ENCODE measurements at regions not wholly inside any gene's neighbourhood (a gene's known extent, or its start where the extent isn't known, plus 50 kb on each side); places are given as distances from the start of the nearest gene placed in this dataset.

DNA sequence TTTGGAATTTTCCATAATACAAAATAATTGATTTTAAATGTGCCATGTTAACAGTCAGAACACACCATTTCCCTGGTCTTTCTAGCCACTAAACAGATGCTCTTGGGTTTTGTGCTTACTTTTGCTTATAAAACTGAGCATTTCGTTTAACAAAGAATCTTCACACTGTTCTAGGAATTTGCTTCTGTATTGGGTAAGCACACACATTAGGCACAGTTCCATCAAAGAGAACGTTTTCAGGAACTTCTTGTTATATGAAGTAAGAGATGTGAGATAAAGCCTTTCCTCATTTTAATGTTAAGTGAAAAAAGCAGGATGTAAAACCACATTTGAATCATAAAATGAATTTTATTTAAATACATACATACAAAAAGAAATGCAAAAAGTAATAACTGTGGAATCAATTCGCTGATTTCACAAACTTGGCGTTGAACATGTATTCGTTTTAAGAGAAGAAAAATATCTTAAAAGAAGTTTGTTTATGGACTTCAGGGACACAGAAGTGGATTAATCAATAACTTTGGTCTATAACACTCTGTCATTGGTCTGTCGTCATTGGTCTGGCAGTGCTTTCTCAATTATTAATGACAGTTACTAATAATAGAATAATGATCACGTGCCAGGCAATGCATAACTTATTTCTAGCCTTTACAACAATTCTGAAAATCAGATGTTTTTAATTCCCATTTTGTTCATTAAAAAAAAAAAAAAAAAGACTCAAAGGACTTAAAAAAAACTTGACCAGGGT, 199.9 kb upstream of the PRDM1 start:
- no peak for DNase-seq (ENCODE audit: extremely low read depth in 1 of 2, low read depth in 1 of 2)

DNA sequence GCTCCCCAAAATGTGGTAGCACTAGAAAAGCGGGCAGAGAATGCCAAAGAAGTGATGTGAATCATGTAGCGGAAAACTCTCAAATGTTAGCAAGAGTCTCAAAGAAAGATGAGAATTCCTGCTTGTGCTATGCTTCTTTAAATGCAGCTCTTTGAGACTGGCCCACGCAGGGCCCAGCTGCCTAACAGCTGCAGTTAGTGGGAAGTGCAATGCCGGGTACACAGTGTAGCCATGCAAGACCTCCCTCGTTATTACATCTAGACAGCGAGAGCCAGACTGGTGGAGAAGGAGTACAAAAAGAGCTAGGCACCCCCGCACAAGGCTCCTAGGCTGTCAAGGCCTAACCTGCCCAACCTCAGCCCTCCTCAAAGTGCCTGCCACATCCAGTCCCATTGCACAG, 201.7 kb upstream of the PRDM1 start:
- DNase-seq (ENCODE audit: extremely low read depth in 1 of 2, low read depth in 1 of 2) = no peak

- DNase-seq (ENCODE audit: extremely low read depth in 1 of 2, low read depth in 1 of 2) = no peak
These were observed 202.1 kb upstream of the PRDM1 start for GRCh38 chr6:105884011-105884410.

GRCh38 chr6:105882828-105883227, 203.3 kb upstream of the PRDM1 start:
- no peak for DNase-seq (ENCODE audit: extremely low read depth in 1 of 2, low read depth in 1 of 2)

- DNase-seq (ENCODE audit: extremely low read depth in 1 of 2, low read depth in 1 of 2) = no peak
These were observed 203.9 kb upstream of the PRDM1 start for GRCh38 chr6:105882121-105882803.

- no peak for DNase-seq (ENCODE audit: extremely low read depth in 1 of 2, low read depth in 1 of 2)
These were observed 204.5 kb upstream of the PRDM1 start for GRCh38 chr6:105881608-105882007.

DNA sequence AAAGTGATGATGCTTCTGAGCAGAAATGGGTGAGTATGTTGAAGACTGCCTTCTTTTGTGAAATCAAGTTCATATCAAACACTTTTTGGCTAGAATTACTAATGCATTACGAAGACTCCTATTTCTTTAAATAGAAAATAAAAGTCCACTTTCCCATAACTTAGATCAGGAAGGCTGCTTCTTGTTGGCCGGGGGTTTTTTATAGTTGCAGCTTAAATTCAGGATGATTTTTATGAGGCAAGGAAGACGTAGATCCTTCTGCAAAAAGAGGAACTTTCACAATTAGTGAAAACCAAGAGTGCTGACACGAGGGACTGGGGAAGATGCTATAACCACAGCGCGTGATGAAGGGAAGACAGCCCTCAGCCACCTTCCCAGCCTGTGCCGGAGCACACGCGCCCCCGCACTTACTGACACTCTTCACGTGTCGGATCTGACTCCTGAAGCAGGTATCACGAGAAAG, 206.1 kb upstream of the PRDM1 start:
- DNase-seq (ENCODE audit: extremely low read depth in 1 of 2, low read depth in 1 of 2) = peak in 1 of 2 donors; percentile 45

- no peak for DNase-seq (ENCODE audit: extremely low read depth in 1 of 2, low read depth in 1 of 2)
These were observed 207.0 kb upstream of the PRDM1 start for GRCh38 chr6:105879146-105879545.

DNA sequence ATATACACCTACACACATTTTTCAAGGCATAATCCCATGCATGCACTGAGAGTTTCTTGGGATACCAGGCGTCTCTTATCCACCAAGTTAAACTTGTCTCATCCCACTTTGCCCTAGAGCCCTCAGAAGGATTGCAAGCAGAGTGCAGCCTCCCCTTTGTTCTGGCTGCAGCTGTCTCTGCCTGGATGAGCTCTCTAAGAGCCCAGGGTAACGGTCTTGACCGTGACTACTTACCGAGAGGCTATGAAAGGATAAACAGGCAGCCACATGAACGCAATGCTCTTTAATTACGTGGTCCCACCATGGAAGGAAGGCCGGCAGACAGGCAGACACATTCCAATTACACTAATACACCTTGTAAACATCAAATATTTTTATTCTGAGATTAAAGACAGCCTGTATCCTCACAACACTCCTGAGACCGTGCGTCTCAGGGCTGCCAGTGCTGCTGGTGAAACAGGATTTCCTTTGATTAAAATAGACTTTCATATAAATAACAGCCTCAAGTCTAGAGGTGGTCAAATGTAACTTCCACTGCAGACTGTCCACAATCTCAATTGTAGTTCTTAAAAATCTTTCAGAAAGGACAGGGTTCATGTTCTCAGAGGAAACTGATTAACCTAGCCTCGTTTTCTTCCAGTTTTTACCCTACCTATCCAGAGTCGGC, 210.0 kb upstream of the PRDM1 start:
- DNase-seq (ENCODE audit: extremely low read depth in 1 of 2, low read depth in 1 of 2) = no peak

GRCh38 chr6:105874835-105875626, 211.1 kb upstream of the PRDM1 start:
- no peak for DNase-seq (ENCODE audit: extremely low read depth in 1 of 2, low read depth in 1 of 2)

DNA sequence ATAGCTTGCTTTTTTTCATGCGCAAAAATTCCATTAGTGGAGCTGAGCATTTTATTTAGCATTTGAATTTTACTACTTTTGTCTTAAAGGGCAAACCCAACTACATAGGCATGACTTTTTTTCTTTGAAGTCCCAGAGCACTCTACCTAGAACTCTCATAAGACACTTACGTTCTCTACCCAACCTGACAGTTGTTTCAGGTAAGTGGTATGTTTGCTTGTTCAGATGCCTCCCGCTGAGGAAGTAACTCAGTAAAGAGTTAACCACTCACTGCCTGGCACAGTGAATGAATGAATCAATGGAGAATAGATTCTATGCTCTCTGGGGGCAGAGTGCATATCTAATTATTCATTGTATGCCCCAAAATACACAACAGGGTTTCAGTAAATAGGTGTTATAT, 212.3 kb upstream of the PRDM1 start:
- DNase-seq (ENCODE audit: extremely low read depth in 1 of 2, low read depth in 1 of 2) = no peak

- no peak for DNase-seq (ENCODE audit: extremely low read depth in 1 of 2, low read depth in 1 of 2)
These were observed 212.9 kb upstream of the PRDM1 start for GRCh38 chr6:105873211-105873704.

- DNase-seq (ENCODE audit: extremely low read depth in 1 of 2, low read depth in 1 of 2) = no peak
These were observed 213.9 kb upstream of the PRDM1 start for GRCh38 chr6:105872249-105872648.

DNA sequence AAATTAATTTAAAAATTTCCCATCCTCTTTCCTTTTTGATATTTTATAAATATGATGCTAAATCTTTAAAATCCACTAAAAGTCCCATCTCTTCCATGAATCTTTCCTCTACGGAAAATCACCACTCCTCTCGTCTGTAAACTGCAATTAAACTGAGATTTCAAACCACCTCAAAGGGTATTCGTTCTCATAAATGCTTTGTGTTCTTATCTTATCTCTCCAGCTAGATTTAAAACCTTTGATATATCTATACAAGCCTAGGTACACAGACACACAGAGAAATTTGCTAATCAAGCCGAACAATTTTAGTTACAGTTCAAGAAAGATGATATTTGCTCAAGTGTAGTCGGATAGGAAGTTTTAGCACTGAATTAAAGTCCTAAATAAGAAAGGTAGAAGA, 214.6 kb upstream of the PRDM1 start:
- DNase-seq (ENCODE audit: extremely low read depth in 1 of 2, low read depth in 1 of 2) = no peak

DNA sequence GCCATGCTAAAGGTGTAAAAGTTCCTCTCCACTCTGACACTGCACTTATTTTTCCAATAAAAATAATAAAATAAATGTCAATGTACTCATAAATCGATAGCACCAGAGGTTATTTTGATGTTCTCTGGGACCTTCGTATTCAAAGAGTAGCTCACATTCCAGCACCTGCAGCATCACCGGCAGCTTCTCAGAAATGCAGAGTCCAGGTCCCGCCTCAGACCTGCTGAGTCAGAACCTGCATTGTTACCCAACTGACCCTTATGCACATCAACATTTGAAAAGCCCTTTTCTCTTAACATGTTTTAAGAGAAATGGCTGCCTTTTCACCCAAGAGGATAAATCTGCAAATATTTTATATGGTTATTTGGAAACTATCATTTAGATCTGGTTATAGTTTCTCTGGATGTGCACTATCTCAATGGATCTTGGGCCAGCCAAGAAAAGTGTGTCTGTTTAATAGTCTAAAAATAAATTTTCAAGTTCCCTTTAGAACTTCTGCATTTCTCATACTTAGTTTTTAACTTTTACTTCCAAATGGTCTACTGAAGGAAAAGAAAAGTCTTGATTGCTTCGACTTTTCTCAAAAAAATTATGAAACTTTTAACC, 216.2 kb upstream of the PRDM1 start:
- no peak for DNase-seq (ENCODE audit: extremely low read depth in 1 of 2, low read depth in 1 of 2)

DNA sequence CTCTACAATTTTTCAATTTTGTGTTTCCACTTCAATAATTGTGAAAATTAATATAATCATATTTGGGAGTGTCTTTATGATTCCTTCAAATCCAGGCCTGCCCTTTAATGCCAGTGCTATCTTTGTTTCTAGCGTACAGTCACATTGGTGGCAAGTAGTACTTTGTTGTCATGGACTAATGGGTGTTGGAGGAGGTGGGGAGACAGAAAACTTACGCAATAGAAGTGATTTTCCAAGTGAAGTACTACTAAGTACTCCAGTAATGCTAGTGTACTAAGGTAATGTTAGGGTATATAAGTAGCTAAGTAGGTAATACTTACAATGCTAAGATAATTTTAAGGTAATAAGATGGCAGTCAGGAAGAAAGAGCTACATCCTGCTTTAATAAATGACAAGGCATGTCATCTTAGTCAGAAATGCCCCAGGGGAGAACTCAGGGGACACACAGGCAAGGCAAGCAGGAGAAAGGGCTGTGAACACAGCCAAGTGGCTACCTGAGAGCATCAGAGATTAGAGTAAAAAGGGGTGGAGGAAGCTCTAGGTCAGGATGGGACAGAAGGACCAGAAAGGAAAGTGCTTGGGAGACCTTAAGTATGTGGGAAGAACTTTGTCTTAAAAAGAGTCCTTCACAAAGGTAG, 217.2 kb upstream of the PRDM1 start:
- DNase-seq (ENCODE audit: extremely low read depth in 1 of 2, low read depth in 1 of 2) = no peak

- DNase-seq (ENCODE audit: extremely low read depth in 1 of 2, low read depth in 1 of 2) = no peak
These were observed 218.3 kb upstream of the PRDM1 start for GRCh38 chr6:105867821-105868220.

GRCh38 chr6:105867277-105867676, 218.9 kb upstream of the PRDM1 start:
- DNase-seq (ENCODE audit: extremely low read depth in 1 of 2, low read depth in 1 of 2) = no peak

GRCh38 chr6:105862936-105863607, 223.1 kb upstream of the PRDM1 start:
- no peak for DNase-seq (ENCODE audit: extremely low read depth in 1 of 2, low read depth in 1 of 2)
